Activated CD4-positive, alpha-beta T cell treated with anti-CD3 and anti-CD28 coated beads for 36 hours (primary cell): ENCODE measurements at regions not wholly inside any gene's neighbourhood (a gene's known extent, or its start where the extent isn't known, plus 50 kb on each side); places are given as distances from the start of the nearest gene placed in this dataset.
"Not testable (repeated sequence)": the region's sequence is repeated elsewhere in the genome, so short reads cannot be mapped to it uniquely, and the experiment has no call there.

Experiments used
- ATAC-seq: fragments of 200-7000 bp; cut with Tn5 transposase; one replicate; pipeline ENCODE4 v1.10.0; 2021; ENCODE audit warnings: mild to moderate bottlenecking, moderate library complexity
- CTCF ChIA-PET: fragments of 350-600 bp; sonication (Branson Sonifier 250); formaldehyde crosslinking; loops from one replicate; lab custom pipeline; 2021; ENCODE audit warnings: antibody characterized with exemption; lab: Charles Lee
- POLR2A ChIA-PET: fragments of 350-600 bp; sonication (Branson Sonifier 250); formaldehyde crosslinking; loops from one replicate; lab custom pipeline; 2021; ENCODE audit warnings: antibody characterized with exemption, inconsistent platforms; lab: Charles Lee
- DNase-seq: peaks from one replicate; pipeline ENCODE4 v3.0.0-alpha.2; 2020
- H3K27ac Mint-ChIP-seq: one replicate; pipeline ENCODE4 v1.8.0; 2021; ENCODE audit warnings: mixed read lengths
- H3K27me3 Mint-ChIP-seq: one replicate; pipeline ENCODE4 v1.8.0; 2021; ENCODE audit warnings: mixed read lengths
- H3K36me3 Mint-ChIP-seq: one replicate; pipeline ENCODE4 v1.8.0; 2021; ENCODE audit warnings: low read depth, mixed read lengths
- H3K4me1 Mint-ChIP-seq: one replicate; pipeline ENCODE4 v1.8.0; 2021; ENCODE audit warnings: mixed read lengths
- H3K4me3 Mint-ChIP-seq: one replicate; pipeline ENCODE4 v1.8.0; 2021; ENCODE audit warnings: mild to moderate bottlenecking, moderate library complexity, mixed read lengths
- H3K9me3 Mint-ChIP-seq: one replicate; pipeline ENCODE4 v1.8.0; 2021; ENCODE audit warnings: low read depth, mixed read lengths
- intact Hi-C, 2 experiments: fragments of 100-400 bp; cut with DNase I in 1 of 2; cut with micrococcal nuclease in 1 of 2; formaldehyde crosslinking; loops; one replicate each; pipeline versions ENCODE4 v1.14.2 to v1.15.1; 2022 to 2024; cut with DNase I, micrococcal nuclease

GRCh38 chr1:82786883-82787282 lies 986.1 kb downstream of the ADGRL2 start:
- POLR2A ChIA-PET: no interaction called here
- intact Hi-C loops: no loop called here
- Mint-ChIP-seq H3K27ac (no peak overlapping the region), H3K27me3 (no peaks in the 10 kb centered on the region), H3K4me1 (peaks cover 4% of the 10 kb centered on the region), H3K4me3 (no peak overlapping the region), H3K9me3 (peaks cover 7% of the 10 kb centered on the region), H3K36me3 (no peaks in the 10 kb centered on the region)
- ATAC-seq (no peak), DNase-seq (no peak)
- CTCF ChIA-PET: interaction anchor here (0.7 to 1.4 kb wide), 2 partner anchors 9 to 12 kb away, joined by 3 to 4 read pairs; no protein-coding TSS in a partner anchor

- Mint-ChIP-seq H3K9me3 (no peaks in the 10 kb centered on the region), H3K27me3 (no peaks in the 10 kb centered on the region), H3K27ac (no peak overlapping the region), H3K4me3 (no peak overlapping the region), H3K4me1 (peaks cover 4% of the 10 kb centered on the region), H3K36me3 (no peaks in the 10 kb centered on the region)
- POLR2A ChIA-PET: no interaction called here
- intact Hi-C loops: no loop called here
- DNase-seq: no peak
- CTCF ChIA-PET: no interaction called here
- no peak for ATAC-seq
These were observed 984.6 kb downstream of the ADGRL2 start for GRCh38 chr1:82785268-82785790.

GRCh38 chr1:82783044-82783443 lies 982.3 kb downstream of the ADGRL2 start:
- Mint-ChIP-seq H3K36me3 (no peaks in the 10 kb centered on the region), H3K27ac (no peak overlapping the region), H3K9me3 (no peaks in the 10 kb centered on the region), H3K27me3 (no peaks in the 10 kb centered on the region), H3K4me3 (no peak overlapping the region), H3K4me1 (peaks cover 2% of the 10 kb centered on the region)
- DNase-seq (no peak), ATAC-seq (no peak)
- CTCF ChIA-PET: no interaction called here
- intact Hi-C loops: no loop called here
- POLR2A ChIA-PET: no interaction called here

GRCh38 chr1:82782599-82782998 lies 981.9 kb downstream of the ADGRL2 start:
- ChIA-PET POLR2A (no interaction called here), CTCF (no interaction called here)
- H3K4me3 Mint-ChIP-seq: no peak overlapping the region

GRCh38 chr1:82778612-82779011 lies 977.9 kb downstream of the ADGRL2 start:
- H3K27me3 Mint-ChIP-seq: no peaks in the 10 kb centered on the region
- DNase-seq: no peak
- peaks cover 3% of the 10 kb centered on the region for H3K9me3 Mint-ChIP-seq
- POLR2A ChIA-PET: no interaction called here
- H3K27ac Mint-ChIP-seq: no peak overlapping the region
- no peaks in the 10 kb centered on the region for H3K4me1 Mint-ChIP-seq
- CTCF ChIA-PET: no interaction called here
- intact Hi-C loops: no loop called here
- no peak for ATAC-seq
- no peak overlapping the region for H3K4me3 Mint-ChIP-seq
- H3K36me3 Mint-ChIP-seq: no peaks in the 10 kb centered on the region

More at GRCh38 chr1:82782599-82782998, 981.9 kb downstream of the ADGRL2 start:
- H3K4me1 Mint-ChIP-seq: no peaks in the 10 kb centered on the region
- intact Hi-C loops: no loop called here
- H3K27ac Mint-ChIP-seq: no peak overlapping the region
- H3K9me3 Mint-ChIP-seq: no peaks in the 10 kb centered on the region
- ATAC-seq (no peak), DNase-seq (no peak)
- H3K27me3 Mint-ChIP-seq: no peaks in the 10 kb centered on the region
- no peaks in the 10 kb centered on the region for H3K36me3 Mint-ChIP-seq

- H3K27ac Mint-ChIP-seq: no peak overlapping the region
- H3K4me1 Mint-ChIP-seq: no peaks in the 10 kb centered on the region
- ChIA-PET CTCF (interaction anchor here (0.6 kb wide), 1 partner anchor 28 kb away, joined by 4 read pairs; no protein-coding TSS in a partner anchor), POLR2A (no interaction called here)
- no peak for DNase-seq
- H3K27me3 Mint-ChIP-seq: no peaks in the 10 kb centered on the region
- ATAC-seq: no peak
- H3K4me3 Mint-ChIP-seq: no peak overlapping the region
- H3K9me3 Mint-ChIP-seq: peaks cover 3% of the 10 kb centered on the region
- H3K36me3 Mint-ChIP-seq: no peaks in the 10 kb centered on the region
- intact Hi-C loops: no loop called here
These were observed 976.5 kb downstream of the ADGRL2 start for GRCh38 chr1:82777240-82777639.

GRCh38 chr1:82776730-82777129 lies 976.0 kb downstream of the ADGRL2 start:
- DNase-seq, ATAC-seq, H3K4me3 Mint-ChIP-seq: not testable (repeated sequence)

GRCh38 chr1:82775406-82776000 lies 974.8 kb downstream of the ADGRL2 start:
- peak; percentile 73 for DNase-seq
- H3K27me3 Mint-ChIP-seq: no peaks in the 10 kb centered on the region
- H3K4me1 Mint-ChIP-seq: no peaks in the 10 kb centered on the region
- CTCF ChIA-PET: interaction anchor here (0.6 to 1.6 kb wide), 7 partner anchors 10 to 776 kb away, joined by 3 to 6 read pairs (median 4); no protein-coding TSS in a partner anchor
- H3K9me3 Mint-ChIP-seq: peaks cover 3% of the 10 kb centered on the region
- peak; percentile 51 for ATAC-seq
- no peak overlapping the region for H3K4me3 Mint-ChIP-seq
- H3K27ac Mint-ChIP-seq: no peak overlapping the region
- H3K36me3 Mint-ChIP-seq: no peaks in the 10 kb centered on the region
- intact Hi-C loops: loop anchor here in 1 of 2 experiments (2.0 kb wide), 2 partner anchors 1077 to 1085 kb away; no protein-coding TSS in a partner anchor
- POLR2A ChIA-PET: no interaction called here

More at GRCh38 chr1:82776730-82777129, 976.0 kb downstream of the ADGRL2 start:
- H3K27me3 Mint-ChIP-seq, H3K36me3 Mint-ChIP-seq, H3K4me1 Mint-ChIP-seq, H3K27ac Mint-ChIP-seq, intact Hi-C loops, H3K9me3 Mint-ChIP-seq, POLR2A ChIA-PET: not testable (repeated sequence)
- CTCF ChIA-PET: interaction anchor here (1.4 kb wide), 1 partner anchor 13 kb away, joined by 5 read pairs; no protein-coding TSS in a partner anchor

GRCh38 chr1:82762829-82763532 lies 962.2 kb downstream of the ADGRL2 start:
- Mint-ChIP-seq H3K4me1 (no peaks in the 10 kb centered on the region), H3K36me3 (no peaks in the 10 kb centered on the region), H3K27ac (no peak overlapping the region), H3K4me3 (no peak overlapping the region), H3K9me3 (no peaks in the 10 kb centered on the region), H3K27me3 (no peaks in the 10 kb centered on the region)
- intact Hi-C loops: no loop called here
- CTCF ChIA-PET: interaction anchor here (0.7 kb wide), 1 partner anchor 533 kb away, joined by 3 read pairs; no protein-coding TSS in a partner anchor
- POLR2A ChIA-PET: no interaction called here
- DNase-seq (no peak), ATAC-seq (no peak)

- Mint-ChIP-seq H3K27me3 (no peaks in the 10 kb centered on the region), H3K9me3 (no peaks in the 10 kb centered on the region), H3K27ac (no peak overlapping the region), H3K4me1 (no peaks in the 10 kb centered on the region), H3K4me3 (no peak overlapping the region), H3K36me3 (no peaks in the 10 kb centered on the region)
- intact Hi-C loops: no loop called here
- ATAC-seq (no peak), DNase-seq (no peak)
- CTCF ChIA-PET: no interaction called here
- POLR2A ChIA-PET: no interaction called here
These were observed 958.3 kb downstream of the ADGRL2 start for GRCh38 chr1:82759035-82759434.

- ATAC-seq (no peak), DNase-seq (no peak)
- H3K27me3 Mint-ChIP-seq: no peaks in the 10 kb centered on the region
- H3K27ac Mint-ChIP-seq: no peak overlapping the region
- ChIA-PET CTCF (interaction anchor here (1.8 to 1.9 kb wide), 2 partner anchors 10 to 19 kb away, joined by 6 read pairs; no protein-coding TSS in a partner anchor), POLR2A (no interaction called here)
- no peaks in the 10 kb centered on the region for H3K36me3 Mint-ChIP-seq
- no peak overlapping the region for H3K4me3 Mint-ChIP-seq
- intact Hi-C loops: no loop called here
- no peaks in the 10 kb centered on the region for H3K9me3 Mint-ChIP-seq
- no peaks in the 10 kb centered on the region for H3K4me1 Mint-ChIP-seq
These were observed 954.9 kb downstream of the ADGRL2 start for GRCh38 chr1:82755671-82756070.
